Activated T-cell treated with anti-CD3 and anti-CD28 coated beads, Interleukin-2, amount 50 U/mL, for 4 hours (primary cell): ENCODE measurements at regions not wholly inside any gene's neighbourhood (a gene's known extent, or its start where the extent isn't known, plus 50 kb on each side); places are given as distances from the start of the nearest gene placed in this dataset.

Source experiments
- ATAC-seq, 2 donors: fragments of 200-7000 bp; cut with Tn5 transposase; one replicate each; pipeline ENCODE4 v1.10.0; 2021
- DNase-seq: peaks from one replicate; pipeline ENCODE4 v3.0.0-alpha.2; 2020
- H3K27me3 Mint-ChIP-seq: one replicate; pipeline ENCODE4 v1.8.0; 2021; ENCODE audit warnings: low read depth, mixed read lengths
- H3K36me3 Mint-ChIP-seq: one replicate; pipeline ENCODE4 v1.8.0; 2022; ENCODE audit warnings: mixed read lengths; ENCODE audit not compliant: insufficient read depth
- H3K4me1 Mint-ChIP-seq: one replicate; pipeline ENCODE4 v1.8.0; 2021; ENCODE audit warnings: low read depth, mixed read lengths
- H3K4me3 Mint-ChIP-seq: one replicate; pipeline ENCODE4 v1.8.0; 2021; ENCODE audit warnings: mild to moderate bottlenecking, moderate library complexity, mixed read lengths
- H3K9me3 Mint-ChIP-seq: one replicate; pipeline ENCODE4 v1.8.0; 2021; ENCODE audit warnings: mixed read lengths

- Mint-ChIP-seq H3K27me3 (peaks cover 8% of the 10 kb centered on the region), H3K4me1 (no peaks in the 10 kb centered on the region), H3K36me3 (no peaks in the 10 kb centered on the region), H3K9me3 (no peaks in the 10 kb centered on the region), H3K4me3 (no peak overlapping the region)
- DNase-seq = no peak
- no peak for ATAC-seq
These were observed 211.2 kb downstream of the MAFB start for GRCh38 chr20:40477805-40478204.

- ATAC-seq (no peak), DNase-seq (no peak)
- peaks cover 4% of the 10 kb centered on the region for H3K27me3 Mint-ChIP-seq
- H3K9me3 Mint-ChIP-seq = no peaks in the 10 kb centered on the region
- no peaks in the 10 kb centered on the region for H3K36me3 Mint-ChIP-seq
- no peak overlapping the region for H3K4me3 Mint-ChIP-seq
- H3K4me1 Mint-ChIP-seq = no peaks in the 10 kb centered on the region
These were observed 212.6 kb downstream of the MAFB start for GRCh38 chr20:40476461-40476860.

GRCh38 chr20:40472905-40473304 lies 216.1 kb downstream of the MAFB start:
- H3K9me3 Mint-ChIP-seq = no peaks in the 10 kb centered on the region
- H3K4me1 Mint-ChIP-seq = no peaks in the 10 kb centered on the region
- H3K4me3 Mint-ChIP-seq = no peak overlapping the region
- ATAC-seq = no peak
- peaks cover 4% of the 10 kb centered on the region for H3K27me3 Mint-ChIP-seq
- H3K36me3 Mint-ChIP-seq = no peaks in the 10 kb centered on the region
- no peak for DNase-seq

- ATAC-seq (no peak), DNase-seq (no peak)
- Mint-ChIP-seq H3K4me3 (no peak overlapping the region), H3K4me1 (no peaks in the 10 kb centered on the region), H3K27me3 (peaks cover 7% of the 10 kb centered on the region), H3K36me3 (no peaks in the 10 kb centered on the region), H3K9me3 (no peaks in the 10 kb centered on the region)
These were observed 217.8 kb downstream of the MAFB start for GRCh38 chr20:40471261-40471629.

- no peaks in the 10 kb centered on the region for H3K4me1 Mint-ChIP-seq
- H3K4me3 Mint-ChIP-seq = no peak overlapping the region
- no peak for DNase-seq
- no peak for ATAC-seq
- H3K36me3 Mint-ChIP-seq = no peaks in the 10 kb centered on the region
- no peaks in the 10 kb centered on the region for H3K9me3 Mint-ChIP-seq
- H3K27me3 Mint-ChIP-seq = peaks cover 7% of the 10 kb centered on the region
These were observed 218.4 kb downstream of the MAFB start for GRCh38 chr20:40470445-40471260.

- no peaks in the 10 kb centered on the region for H3K36me3 Mint-ChIP-seq
- H3K4me3 Mint-ChIP-seq = no peak overlapping the region
- peaks cover 5% of the 10 kb centered on the region for H3K27me3 Mint-ChIP-seq
- no peaks in the 10 kb centered on the region for H3K9me3 Mint-ChIP-seq
- no peak for ATAC-seq
- H3K4me1 Mint-ChIP-seq = no peaks in the 10 kb centered on the region
- no peak for DNase-seq
These were observed 220.3 kb downstream of the MAFB start for GRCh38 chr20:40468759-40469158.

GRCh38 chr20:40467703-40468411 lies 221.2 kb downstream of the MAFB start:
- no peak for DNase-seq
- no peak for ATAC-seq
- no peaks in the 10 kb centered on the region for H3K9me3 Mint-ChIP-seq
- no peaks in the 10 kb centered on the region for H3K4me1 Mint-ChIP-seq
- H3K27me3 Mint-ChIP-seq = peaks cover 3% of the 10 kb centered on the region
- no peaks in the 10 kb centered on the region for H3K36me3 Mint-ChIP-seq
- H3K4me3 Mint-ChIP-seq = no peak overlapping the region

- Mint-ChIP-seq H3K4me3 (no peak overlapping the region), H3K9me3 (no peaks in the 10 kb centered on the region), H3K36me3 (no peaks in the 10 kb centered on the region), H3K4me1 (no peaks in the 10 kb centered on the region), H3K27me3 (peaks cover 3% of the 10 kb centered on the region)
- ATAC-seq (no peak), DNase-seq (no peak)
These were observed 222.0 kb downstream of the MAFB start for GRCh38 chr20:40467067-40467466.

- DNase-seq (no peak), ATAC-seq (no peak)
- no peak overlapping the region for H3K4me3 Mint-ChIP-seq
- H3K27me3 Mint-ChIP-seq = peaks cover 3% of the 10 kb centered on the region
- no peaks in the 10 kb centered on the region for H3K4me1 Mint-ChIP-seq
- H3K36me3 Mint-ChIP-seq = no peaks in the 10 kb centered on the region
- H3K9me3 Mint-ChIP-seq = no peaks in the 10 kb centered on the region
These were observed 224.3 kb downstream of the MAFB start for GRCh38 chr20:40464731-40465208.

GRCh38 chr20:40463171-40463570 lies 225.9 kb downstream of the MAFB start:
- ATAC-seq = no peak
- H3K36me3 Mint-ChIP-seq = no peaks in the 10 kb centered on the region
- H3K27me3 Mint-ChIP-seq = peaks cover 5% of the 10 kb centered on the region

GRCh38 chr20:40462566-40462965 lies 226.5 kb downstream of the MAFB start:
- Mint-ChIP-seq H3K4me1 (no peaks in the 10 kb centered on the region), H3K4me3 (no peak overlapping the region), H3K27me3 (peaks cover 5% of the 10 kb centered on the region), H3K36me3 (no peaks in the 10 kb centered on the region), H3K9me3 (no peaks in the 10 kb centered on the region)
- ATAC-seq (no peak), DNase-seq (no peak)

More at GRCh38 chr20:40463171-40463570, 225.9 kb downstream of the MAFB start:
- Mint-ChIP-seq H3K4me1 (no peaks in the 10 kb centered on the region), H3K9me3 (no peaks in the 10 kb centered on the region), H3K4me3 (no peak overlapping the region)
- no peak for DNase-seq

- Mint-ChIP-seq H3K36me3 (no peaks in the 10 kb centered on the region), H3K27me3 (peaks cover 2% of the 10 kb centered on the region), H3K9me3 (no peaks in the 10 kb centered on the region), H3K4me3 (no peak overlapping the region), H3K4me1 (no peaks in the 10 kb centered on the region)
- DNase-seq (no peak), ATAC-seq (no peak)
These were observed 229.7 kb downstream of the MAFB start for GRCh38 chr20:40459299-40459698.

GRCh38 chr20:40457404-40457803 lies 231.6 kb downstream of the MAFB start:
- no peaks in the 10 kb centered on the region for H3K4me1 Mint-ChIP-seq
- no peaks in the 10 kb centered on the region for H3K36me3 Mint-ChIP-seq
- ATAC-seq (no peak), DNase-seq (no peak)
- H3K27me3 Mint-ChIP-seq = peaks cover 5% of the 10 kb centered on the region
- no peak overlapping the region for H3K4me3 Mint-ChIP-seq
- no peaks in the 10 kb centered on the region for H3K9me3 Mint-ChIP-seq

- DNase-seq (no peak), ATAC-seq (no peak)
- no peak overlapping the region for H3K4me3 Mint-ChIP-seq
- no peaks in the 10 kb centered on the region for H3K9me3 Mint-ChIP-seq
- no peaks in the 10 kb centered on the region for H3K36me3 Mint-ChIP-seq
- H3K4me1 Mint-ChIP-seq = no peaks in the 10 kb centered on the region
- peaks cover 4% of the 10 kb centered on the region for H3K27me3 Mint-ChIP-seq
These were observed 236.3 kb downstream of the MAFB start for GRCh38 chr20:40452758-40453157.

GRCh38 chr20:40451552-40451951 lies 237.5 kb downstream of the MAFB start:
- no peaks in the 10 kb centered on the region for H3K36me3 Mint-ChIP-seq
- H3K4me1 Mint-ChIP-seq = no peaks in the 10 kb centered on the region
- DNase-seq (no peak), ATAC-seq (no peak)
- H3K9me3 Mint-ChIP-seq = no peaks in the 10 kb centered on the region
- peaks cover 7% of the 10 kb centered on the region for H3K27me3 Mint-ChIP-seq
- no peak overlapping the region for H3K4me3 Mint-ChIP-seq
